ENCODE measurements at regions not wholly inside any gene's neighbourhood (a gene's known extent, or its start where the extent isn't known, plus 50 kb on each side); places are given as distances from the start of the nearest gene placed in this dataset.

DNA sequence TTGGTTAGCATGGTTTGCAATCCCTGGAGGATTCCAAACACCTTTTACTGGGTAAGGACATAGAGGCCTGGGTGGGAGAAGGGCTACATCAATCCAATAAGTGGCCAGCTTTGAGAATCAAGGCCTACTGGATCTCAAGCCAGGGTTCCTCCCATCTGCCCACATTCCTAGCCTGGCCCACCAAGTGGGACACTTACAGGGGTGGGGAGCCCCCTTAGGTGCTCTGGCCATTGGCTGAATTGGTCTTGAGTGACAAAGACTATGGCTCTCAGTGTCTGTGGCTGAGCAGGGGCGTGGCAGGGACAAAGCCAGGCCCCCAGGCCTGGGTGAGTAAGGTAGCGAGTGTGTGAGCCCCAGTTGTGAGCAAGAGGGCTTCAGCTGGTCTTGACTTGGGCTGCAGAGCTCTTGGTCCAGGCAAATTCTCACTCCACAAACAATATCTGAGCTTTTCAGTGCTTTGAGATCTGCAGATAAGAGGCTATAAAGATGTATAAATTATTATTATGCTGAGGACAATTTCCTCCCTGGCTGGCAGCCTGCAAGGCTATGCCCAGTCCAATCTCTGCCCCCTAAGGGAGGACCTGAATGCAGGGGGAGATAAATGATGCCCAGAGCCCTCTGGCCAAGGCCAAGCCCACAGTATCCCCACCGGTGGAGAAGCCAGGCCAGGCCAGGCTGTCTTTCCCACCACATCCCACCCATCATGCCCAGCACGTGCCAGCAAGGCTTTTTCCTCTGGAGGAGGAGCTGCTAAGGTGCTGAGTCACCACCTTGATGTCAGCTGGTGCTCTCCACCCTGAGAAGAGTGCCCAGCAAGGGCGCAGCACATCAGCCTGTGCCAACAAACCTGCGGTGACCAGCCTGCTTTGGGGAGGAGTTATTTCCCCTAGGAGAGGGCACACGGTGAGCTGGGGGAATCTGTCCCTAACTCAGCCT, 80.7 kb upstream of the DUSP5 start:
- no peak for DNase-seq

GRCh38 chr10:110418218-110418617, 79.5 kb upstream of the DUSP5 start:
- DNase-seq = no peak

- DNase-seq = no peak
Observed at GRCh38 chr10:110419265-110419664, 78.4 kb upstream of the DUSP5 start.

GRCh38 chr10:110420401-110421193, 77.1 kb upstream of the DUSP5 start:
- no peak for DNase-seq

- no peak for DNase-seq
Observed at GRCh38 chr10:110421512-110422138, 76.1 kb upstream of the DUSP5 start.

DNA sequence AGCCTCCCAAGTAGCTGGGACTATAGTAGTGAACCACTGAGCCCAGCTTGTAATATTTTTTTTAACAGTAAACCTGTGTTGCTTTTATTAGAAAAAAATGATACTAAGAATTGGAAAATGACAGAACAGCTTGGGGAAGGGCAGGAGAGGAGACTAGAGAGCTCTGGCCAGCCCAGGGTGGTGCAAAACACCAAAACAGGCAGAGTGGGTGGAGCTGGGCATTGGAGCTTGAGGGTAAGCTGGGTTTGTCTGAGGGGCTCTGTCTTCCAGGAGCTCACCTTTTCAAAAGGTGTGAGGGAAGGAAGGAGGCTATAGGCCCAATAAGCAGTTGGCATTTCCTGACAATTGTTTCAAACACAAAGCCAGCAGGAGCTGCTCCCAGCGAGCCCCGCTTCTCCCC, 75.2 kb upstream of the DUSP5 start:
- DNase-seq = no peak

DNA sequence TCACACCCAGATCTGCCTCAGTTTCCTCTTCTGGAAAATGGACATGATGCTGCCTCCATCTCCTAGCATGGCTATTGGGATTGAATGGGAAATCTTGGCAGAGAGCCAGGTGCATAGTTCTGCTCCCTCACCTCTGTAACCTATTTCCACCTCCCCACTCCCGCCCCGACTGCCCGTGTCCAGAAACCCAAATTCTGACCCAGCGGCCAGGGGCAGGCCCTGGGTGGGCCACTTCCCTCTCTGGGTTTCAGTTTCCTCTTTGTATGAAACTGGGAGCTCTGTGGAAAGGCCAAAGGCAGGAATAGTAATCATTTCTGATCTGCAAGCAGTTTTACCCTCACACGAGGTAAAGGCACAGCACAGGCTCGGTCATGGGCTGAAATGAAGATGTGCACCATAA, 74.1 kb upstream of the DUSP5 start:
- no peak for DNase-seq

DNA sequence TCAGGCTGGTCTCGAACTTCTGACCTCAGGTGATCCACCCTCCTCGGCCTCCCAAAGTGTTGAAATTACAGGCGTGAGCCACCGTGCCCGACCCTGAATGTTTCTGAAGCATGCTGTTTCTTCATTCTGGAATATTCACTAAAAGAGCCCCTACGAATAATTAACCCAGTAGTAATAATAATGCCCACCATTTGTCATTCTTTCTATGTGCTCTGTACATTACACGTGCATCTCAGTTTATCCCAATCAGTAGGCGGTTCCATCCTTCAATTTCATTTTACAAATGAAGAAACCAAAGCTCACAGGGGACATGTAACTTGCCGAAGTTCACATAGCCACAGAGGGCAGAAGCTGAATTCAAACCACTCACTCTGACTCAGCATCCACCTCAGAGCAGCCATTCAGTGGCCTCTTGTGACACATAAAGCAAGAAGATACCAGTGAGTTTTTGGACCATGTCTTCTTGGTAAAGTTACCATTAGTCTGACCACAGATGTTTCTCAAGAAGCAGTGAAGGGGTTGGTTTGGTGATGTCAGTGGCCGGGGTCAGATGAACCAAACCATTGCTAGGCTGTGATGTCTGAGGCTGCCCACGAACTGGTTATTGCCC, 71.9 kb upstream of the DUSP5 start:
- DNase-seq = no peak

GRCh38 chr10:110426294-110427181, 71.2 kb upstream of the DUSP5 start:
- no peak for DNase-seq

GRCh38 chr10:110429301-110429700, 68.4 kb upstream of the DUSP5 start:
- no peak for DNase-seq

DNA sequence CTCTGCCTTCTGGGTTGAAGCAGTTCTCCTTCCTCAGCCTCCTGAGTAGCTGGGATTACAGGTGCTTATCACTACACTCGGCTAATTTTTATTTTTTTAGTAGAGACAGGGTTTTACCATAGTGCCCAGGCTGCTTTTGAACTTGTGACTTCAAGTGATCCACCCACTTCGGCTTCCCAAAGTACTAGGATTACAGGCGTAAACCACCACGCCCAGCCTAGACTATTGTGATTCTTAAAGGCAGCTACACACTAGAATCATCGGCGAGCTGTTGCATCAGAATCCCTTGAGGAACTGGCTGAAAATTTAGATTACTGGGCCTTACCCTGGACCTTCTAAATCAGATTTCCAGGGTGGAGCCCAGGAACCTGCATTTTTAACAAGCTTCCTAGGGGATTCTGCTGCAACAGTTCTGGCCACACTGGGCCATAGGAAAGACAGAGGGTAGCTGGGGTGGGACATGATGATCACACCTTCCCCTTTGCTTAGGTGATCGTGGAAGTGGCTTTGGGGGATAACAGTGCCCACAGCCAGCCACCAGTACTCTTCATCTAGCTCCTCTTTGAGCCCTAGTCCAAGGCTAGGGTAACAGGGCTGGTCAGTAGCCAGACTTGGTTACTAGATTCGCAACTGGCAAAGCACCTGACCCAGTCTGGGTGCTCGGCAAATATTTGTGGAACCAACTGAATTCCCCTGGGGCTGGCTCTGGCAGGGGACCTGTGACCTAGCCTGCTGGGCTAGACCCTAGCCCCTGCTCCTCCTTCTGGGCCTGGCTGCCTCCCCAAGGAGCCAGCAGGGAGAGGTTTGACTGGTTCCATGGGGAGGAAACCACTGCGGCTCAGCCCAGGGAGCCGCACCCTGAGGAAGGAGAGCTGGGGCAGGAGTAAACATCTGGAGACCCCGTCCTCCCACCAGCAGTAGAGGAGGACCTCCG, 67.1 kb upstream of the DUSP5 start:
- no peak for DNase-seq

GRCh38 chr10:110431659-110432058, 66.0 kb upstream of the DUSP5 start:
- no peak for DNase-seq

GRCh38 chr10:110432084-110432483, 65.6 kb upstream of the DUSP5 start:
- no peak for DNase-seq

DNA sequence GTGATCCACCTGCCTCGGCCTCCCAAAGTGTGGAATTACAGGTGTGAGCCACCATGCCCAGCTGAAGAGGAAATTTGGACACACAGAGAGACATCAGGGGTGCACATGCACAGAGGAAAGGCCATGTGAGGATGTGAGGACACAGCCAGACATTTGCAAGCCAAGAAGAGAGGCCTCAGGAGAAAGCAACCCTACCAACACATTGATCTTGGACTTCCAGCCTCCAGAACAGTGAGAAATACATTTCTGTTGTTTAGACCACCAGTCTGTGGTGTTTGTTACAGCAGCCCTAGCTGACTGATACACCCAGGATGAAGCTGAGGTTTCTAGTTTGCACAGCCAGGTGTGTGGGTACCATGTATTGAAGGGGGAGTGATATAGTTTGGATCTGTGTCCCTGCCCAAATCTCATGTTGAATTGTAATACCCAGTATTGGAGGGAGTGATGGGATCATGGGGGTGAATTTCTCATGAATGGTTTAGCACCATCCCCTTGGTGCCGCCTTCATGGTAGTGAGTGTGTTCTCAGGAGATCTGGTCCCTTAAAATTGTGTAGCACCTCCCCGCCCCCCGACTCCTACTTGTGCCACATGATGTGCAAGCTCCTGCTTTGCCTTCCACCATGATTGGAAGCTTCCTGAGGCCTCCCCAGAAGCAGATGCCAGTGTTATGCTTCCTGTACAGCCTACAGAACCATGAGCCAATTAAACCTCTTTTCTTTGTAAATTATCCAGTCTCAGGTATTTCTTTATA, 64.7 kb upstream of the DUSP5 start:
- no peak for DNase-seq

GRCh38 chr10:110433740-110434139, 64.0 kb upstream of the DUSP5 start:
- no peak for DNase-seq

- DNase-seq = peak; percentile 3
Observed at GRCh38 chr10:110434489-110435096, 63.1 kb upstream of the DUSP5 start.

GRCh38 chr10:110436554-110437350, 61.0 kb upstream of the DUSP5 start:
- DNase-seq = no peak

DNA sequence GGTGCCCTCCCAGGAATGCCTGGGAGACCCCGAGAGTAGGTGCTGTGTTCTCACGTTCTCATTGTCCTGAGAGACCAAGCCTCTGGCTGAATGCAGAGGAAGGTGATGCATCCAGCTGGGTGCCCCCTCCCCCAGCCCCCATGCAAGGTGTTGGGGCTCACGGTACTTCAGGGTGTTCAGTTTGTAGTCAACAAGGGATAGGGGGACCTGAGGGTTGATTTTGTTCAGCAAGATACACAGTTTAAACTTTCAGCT, 60.4 kb upstream of the DUSP5 start:
- DNase-seq = no peak

DNA sequence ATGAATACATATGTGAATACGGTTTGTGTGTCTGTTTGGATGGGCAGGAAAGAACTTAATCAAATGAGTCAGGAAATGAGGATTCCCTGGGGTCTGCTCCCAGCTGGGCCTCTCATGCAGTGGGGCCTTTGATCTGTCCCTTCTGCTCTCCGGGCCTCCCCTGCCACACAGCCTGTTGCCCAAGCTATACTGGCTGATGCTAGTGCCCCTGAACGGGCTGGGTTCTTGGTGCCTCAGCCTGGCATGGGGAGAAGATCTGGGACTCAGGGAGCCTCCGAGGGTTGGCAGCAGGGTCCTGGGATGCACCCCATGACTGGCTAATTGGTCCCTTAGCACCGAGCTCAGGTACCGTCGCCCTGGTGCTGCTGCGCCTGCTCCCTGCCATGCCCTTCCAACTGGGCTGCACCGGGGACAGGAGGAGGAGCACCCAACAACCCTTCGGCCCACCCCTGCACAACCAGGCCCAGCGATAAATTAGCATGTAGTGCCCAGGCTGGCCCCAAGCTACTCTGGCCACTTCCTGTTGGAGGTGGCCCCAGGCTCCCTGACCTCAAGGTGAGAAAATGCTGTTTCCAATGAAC, 59.9 kb upstream of the DUSP5 start:
- DNase-seq = no peak

Data from NCI-H524 treated with DMSO at 0.1 percent for 48 hours (cell line).